Erythroblast (primary cell): ENCODE measurements at regions not wholly inside any gene's neighbourhood (a gene's known extent, or its start where the extent isn't known, plus 50 kb on each side); places are given as distances from the start of the nearest gene placed in this dataset.

Experiments used
- GATA1 ChIP-seq: IDR thresholded peaks from 2 replicates; pipeline ENCODE4 v1.6.1; 2011; ENCODE audit warnings: low read depth, mild to moderate bottlenecking, control low read depth, low read length, moderate library complexity
- POLR2A ChIP-seq: IDR thresholded peaks from 2 replicates; pipeline ENCODE4 v1.6.1; 2011; ENCODE audit warnings: mild to moderate bottlenecking, low read length

DNA sequence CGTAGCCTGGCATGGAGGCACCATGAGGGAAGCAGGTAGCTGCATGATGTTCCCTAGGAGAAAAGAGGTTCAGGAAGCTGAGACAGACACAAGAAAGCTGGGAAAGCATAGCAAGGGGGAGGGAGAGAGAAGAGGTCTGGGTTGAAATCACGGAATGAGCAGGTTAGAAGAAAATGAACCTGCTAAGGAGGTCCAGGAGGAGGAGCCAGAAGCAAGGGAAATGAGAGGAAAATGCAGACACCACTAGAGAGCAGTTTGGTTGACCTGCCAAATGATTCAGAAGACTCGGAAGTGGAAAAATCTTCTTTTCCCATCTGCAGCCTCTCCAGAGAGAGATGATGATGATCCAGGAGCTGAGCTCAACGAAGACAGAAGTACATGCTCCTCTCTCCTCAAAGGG is 70.9 kb downstream of the VIP start:
- TF ChIP-seq POLR2A, result no peak
- no peak for TF ChIP-seq GATA1
